Nephron (organoid): ENCODE measurements at regions not wholly inside any gene's neighbourhood (a gene's known extent, or its start where the extent isn't known, plus 50 kb on each side); places are given as distances from the start of the nearest gene placed in this dataset.

Experiments used
- H3K27ac Mint-ChIP-seq, 3 experiments: 2 replicates each; pipeline ENCODE4 v1.8.0; 2020; ENCODE audit warnings: mixed read lengths in 3 of 3, mild to moderate bottlenecking in 2 of 3, moderate library complexity in 1 of 3
- H3K27me3 Mint-ChIP-seq: 2 replicates; pipeline ENCODE4 v1.8.0; 2021; ENCODE audit warnings: low read depth, mild to moderate bottlenecking, moderate library complexity, mixed read lengths
- H3K36me3 Mint-ChIP-seq: 2 replicates; pipeline ENCODE4 v1.8.0; 2020; ENCODE audit warnings: low read depth, mixed read lengths
- H3K4me1 Mint-ChIP-seq: 2 replicates; pipeline ENCODE4 v1.8.0; 2020; ENCODE audit warnings: mixed read lengths
- H3K4me3 Mint-ChIP-seq, 3 experiments: 2 replicates each; pipeline ENCODE4 v1.8.0; 2020; ENCODE audit warnings: mild to moderate bottlenecking in 3 of 3, mixed read lengths in 3 of 3, moderate library complexity in 2 of 3
- H3K9me3 Mint-ChIP-seq: 2 replicates; pipeline ENCODE4 v1.8.0; 2020; ENCODE audit warnings: mixed read lengths
- CTCF ChIP-seq, 3 experiments: fragments of 200-600 bp; sonication (generic); IDR thresholded peaks; one replicate each; pipeline ENCODE4 v1.5.0; 2021; ENCODE audit warnings: antibody characterized with exemption in 3 of 3; ENCODE audit not compliant: unreplicated experiment in 3 of 3

- Mint-ChIP-seq H3K27me3 (no peaks in the 10 kb centered on the region), H3K4me3 (no peak overlapping the region), H3K27ac (no peak overlapping the region), H3K9me3 (no peaks in the 10 kb centered on the region), H3K36me3 (no peaks in the 10 kb centered on the region), H3K4me1 (peaks cover 46% of the 10 kb centered on the region)
- TF ChIP-seq CTCF (IDR thresholded peaks at IDR 0.05; ENCODE audit: unreplicated experiment in 3 of 3) = no peak
These were observed 68.4 kb downstream of the RTL9 start for GRCh38 chrX:110427076-110427475.

DNA sequence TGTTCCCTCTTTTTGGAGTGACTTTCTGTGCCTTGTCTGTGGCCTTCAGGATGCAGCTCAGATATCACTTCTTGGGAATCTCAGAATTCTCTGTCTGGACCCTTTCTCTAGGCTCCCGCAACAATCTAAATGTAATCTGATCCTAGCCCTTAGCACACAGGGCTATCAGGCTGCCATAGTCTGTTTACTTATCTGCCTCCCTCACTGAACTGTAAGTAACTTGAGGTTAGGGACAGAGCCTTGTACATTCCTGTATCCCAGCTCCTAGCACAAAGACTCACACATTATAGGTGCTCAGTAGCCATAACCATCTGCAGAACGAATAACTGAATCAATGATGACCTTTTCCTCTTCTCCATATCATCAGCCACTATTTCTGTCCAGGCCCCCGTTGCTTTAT is 69.5 kb downstream of the RTL9 start:
- H3K4me1 Mint-ChIP-seq = peaks cover 56% of the 10 kb centered on the region
- no peaks in the 10 kb centered on the region for H3K27me3 Mint-ChIP-seq
- H3K27ac Mint-ChIP-seq = no peak overlapping the region
- H3K4me3 Mint-ChIP-seq = no peak overlapping the region
- no peaks in the 10 kb centered on the region for H3K36me3 Mint-ChIP-seq
- H3K9me3 Mint-ChIP-seq = no peaks in the 10 kb centered on the region
- no peak for TF ChIP-seq CTCF (IDR thresholded peaks at IDR 0.05; ENCODE audit: unreplicated experiment in 3 of 3)

DNA sequence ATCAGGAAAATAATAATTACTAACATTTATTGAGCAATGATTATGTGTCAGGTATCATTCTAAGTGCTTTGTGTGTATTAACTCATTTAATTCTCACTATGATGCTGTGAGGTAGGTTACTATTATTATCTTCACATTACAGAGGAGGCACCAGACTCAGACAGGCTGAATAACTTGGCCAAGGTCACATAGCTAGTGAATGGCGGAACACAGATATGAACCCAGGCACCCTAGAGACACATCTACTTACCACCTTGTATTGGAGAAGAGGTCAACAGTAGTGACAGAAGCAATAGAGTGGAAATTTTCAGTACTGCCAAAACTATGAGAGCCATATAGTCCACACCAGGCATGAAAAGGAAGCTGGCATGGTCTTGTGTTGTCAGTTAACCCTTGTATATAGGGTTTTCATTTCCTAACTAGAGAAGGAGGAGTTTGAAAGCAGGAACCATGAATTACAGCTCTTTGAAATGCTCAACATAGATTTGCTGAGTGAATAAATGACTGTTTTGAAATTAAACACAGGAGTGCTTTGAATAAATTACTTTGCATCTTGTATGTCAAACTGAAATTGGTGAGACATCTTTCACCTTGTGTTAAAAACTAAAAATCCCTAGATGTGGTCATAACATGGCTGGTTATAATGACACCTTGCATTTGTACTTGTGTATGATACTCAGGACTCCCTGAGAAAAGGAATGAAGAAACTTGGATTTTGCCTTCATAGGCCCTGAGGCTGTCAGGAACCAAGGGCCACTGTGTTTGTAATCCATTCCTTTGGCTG is 71.8 kb downstream of the RTL9 start:
- TF ChIP-seq CTCF (IDR thresholded peaks at IDR 0.05; ENCODE audit: unreplicated experiment in 3 of 3) = no peak
- Mint-ChIP-seq H3K9me3 (no peaks in the 10 kb centered on the region), H3K4me3 (no peak overlapping the region), H3K4me1 (peaks cover 59% of the 10 kb centered on the region), H3K27me3 (no peaks in the 10 kb centered on the region), H3K27ac (peak overlapping the region in 1 of 3 experiments; percentile 20), H3K36me3 (no peaks in the 10 kb centered on the region)

GRCh38 chrX:110432091-110432905 is 73.7 kb downstream of the RTL9 start:
- Mint-ChIP-seq H3K27ac (peak overlapping the region; percentile 42 to 76 (median 66)), H3K4me1 (peaks cover 52% of the 10 kb centered on the region), H3K27me3 (no peaks in the 10 kb centered on the region), H3K36me3 (no peaks in the 10 kb centered on the region), H3K4me3 (peak overlapping the region in 1 of 3 experiments; percentile 50), H3K9me3 (no peaks in the 10 kb centered on the region)
- TF ChIP-seq CTCF (IDR thresholded peaks at IDR 0.05; ENCODE audit: unreplicated experiment in 3 of 3) = no peak

DNA sequence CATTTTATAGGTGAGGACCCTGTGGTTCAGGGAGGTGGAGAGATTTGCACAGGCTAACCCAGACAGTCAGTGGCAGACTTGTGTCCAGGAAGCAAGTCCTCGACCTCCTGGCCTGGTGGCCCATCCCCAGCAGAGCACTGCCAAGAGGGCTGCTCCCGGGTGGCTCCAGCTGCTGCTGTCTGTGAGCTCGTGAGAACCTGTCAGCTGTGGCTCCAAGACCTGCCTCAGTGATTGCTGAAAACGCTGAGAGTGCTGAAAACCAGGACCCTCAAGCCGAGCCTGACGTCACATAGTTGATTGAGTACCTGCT is 74.2 kb downstream of the RTL9 start:
- H3K9me3 Mint-ChIP-seq = no peaks in the 10 kb centered on the region
- no peaks in the 10 kb centered on the region for H3K27me3 Mint-ChIP-seq
- H3K4me3 Mint-ChIP-seq = no peak overlapping the region
- peaks cover 49% of the 10 kb centered on the region for H3K4me1 Mint-ChIP-seq
- H3K36me3 Mint-ChIP-seq = no peaks in the 10 kb centered on the region
- peak overlapping the region; percentile 42 to 76 (median 66) for H3K27ac Mint-ChIP-seq
- no peak for TF ChIP-seq CTCF (IDR thresholded peaks at IDR 0.05; ENCODE audit: unreplicated experiment in 3 of 3)
